ENCODE measurements at regions not wholly inside any gene's neighbourhood (a gene's known extent, or its start where the extent isn't known, plus 50 kb on each side); places are given as distances from the start of the nearest gene placed in this dataset.
"Not testable (repeated sequence)": the region's sequence is repeated elsewhere in the genome, so short reads cannot be mapped to it uniquely, and the experiment has no call there.

- Histone ChIP-seq H3K27ac (ENCODE audit: low read depth, low read length) (no peak overlapping the region), H2AFZ (ENCODE audit: low read depth, low read length) (no peak overlapping the region), H4K20me1 (ENCODE audit: insufficient read depth, low read length) (no peaks in the 10 kb centered on the region), H3K4me3 (ENCODE audit: insufficient read depth, low read depth, low read length) (no peak overlapping the region), H3K9me3 (ENCODE audit: insufficient read depth, low read depth, low read length) (no peaks in the 10 kb centered on the region), H3K4me2 (ENCODE audit: low read length) (no peak overlapping the region), H3K9ac (ENCODE audit: low read length) (no peak overlapping the region), H3K4me1 (ENCODE audit: insufficient read depth, low read length) (no peaks in the 10 kb centered on the region), H3K27me3 (ENCODE audit: insufficient read depth, low read length) (no peaks in the 10 kb centered on the region), H3K36me3 (ENCODE audit: insufficient read depth, low read length) (no peaks in the 10 kb centered on the region), H3K79me2 (ENCODE audit: insufficient read depth, low read length) (no peaks in the 10 kb centered on the region)
- H3K4me3 Mint-ChIP-seq (ENCODE audit: unreplicated experiment), result no peak overlapping the region
- TF ChIP-seq EZH2 (IDR thresholded peaks at IDR 0.05; ENCODE audit: insufficient read depth, low read length), result no peak
- TF ChIP-seq CTCF (IDR thresholded peaks at IDR 0.05; ENCODE audit: insufficient read depth, low read depth, low read length), result no peak
- no peak for DNase-seq (ENCODE audit: low read depth)
- H3K36me3 Mint-ChIP-seq (ENCODE audit: low read depth, unreplicated experiment), result no peaks in the 10 kb centered on the region
- H3K9me3 Mint-ChIP-seq (ENCODE audit: unreplicated experiment), result no peaks in the 10 kb centered on the region
- H3K4me1 Mint-ChIP-seq (ENCODE audit: low read depth, unreplicated experiment), result peaks cover 6% of the 10 kb centered on the region
- no peak for FAIRE-seq
- no peak overlapping the region for H3K27ac Mint-ChIP-seq (ENCODE audit: unreplicated experiment)
- H3K27me3 Mint-ChIP-seq (ENCODE audit: low read depth, unreplicated experiment), result no peaks in the 10 kb centered on the region
Observed at GRCh38 chr9:15369871-15370270, 52.8 kb upstream of the SNAPC3 start.

GRCh38 chr9:15369238-15369637 is 53.4 kb upstream of the SNAPC3 start:
- DNase-seq (ENCODE audit: low read depth) (no peak), FAIRE-seq (no peak)
- no peak overlapping the region for H2AFZ ChIP-seq (ENCODE audit: low read depth, low read length)
- no peak overlapping the region for H3K27ac Mint-ChIP-seq (ENCODE audit: unreplicated experiment)
- no peaks in the 10 kb centered on the region for H3K9me3 ChIP-seq (ENCODE audit: insufficient read depth, low read depth, low read length)
- H4K20me1 ChIP-seq (ENCODE audit: insufficient read depth, low read length), result no peaks in the 10 kb centered on the region
- no peaks in the 10 kb centered on the region for H3K9me3 Mint-ChIP-seq (ENCODE audit: unreplicated experiment)
- H3K4me1 ChIP-seq (ENCODE audit: insufficient read depth, low read length), result no peaks in the 10 kb centered on the region
- no peaks in the 10 kb centered on the region for H3K27me3 ChIP-seq (ENCODE audit: insufficient read depth, low read length)
- H3K79me2 ChIP-seq (ENCODE audit: insufficient read depth, low read length), result no peaks in the 10 kb centered on the region
- H3K4me2 ChIP-seq (ENCODE audit: low read length), result no peak overlapping the region
- no peaks in the 10 kb centered on the region for H3K27me3 Mint-ChIP-seq (ENCODE audit: low read depth, unreplicated experiment)
- peaks cover 5% of the 10 kb centered on the region for H3K4me1 Mint-ChIP-seq (ENCODE audit: low read depth, unreplicated experiment)
- H3K36me3 ChIP-seq (ENCODE audit: insufficient read depth, low read length), result no peaks in the 10 kb centered on the region
- TF ChIP-seq EZH2 (IDR thresholded peaks at IDR 0.05; ENCODE audit: insufficient read depth, low read length) (no peak), CTCF (IDR thresholded peaks at IDR 0.05; ENCODE audit: insufficient read depth, low read depth, low read length) (no peak)
- no peak overlapping the region for H3K27ac ChIP-seq (ENCODE audit: low read depth, low read length)
- no peaks in the 10 kb centered on the region for H3K36me3 Mint-ChIP-seq (ENCODE audit: low read depth, unreplicated experiment)
- no peak overlapping the region for H3K4me3 ChIP-seq (ENCODE audit: insufficient read depth, low read depth, low read length)
- H3K4me3 Mint-ChIP-seq (ENCODE audit: unreplicated experiment), result no peak overlapping the region
- no peak overlapping the region for H3K9ac ChIP-seq (ENCODE audit: low read length)

- not testable (repeated sequence) for H3K27ac ChIP-seq (ENCODE audit: low read depth, low read length); H3K4me3 ChIP-seq (ENCODE audit: insufficient read depth, low read depth, low read length); H3K36me3 Mint-ChIP-seq (ENCODE audit: low read depth, unreplicated experiment); DNase-seq (ENCODE audit: low read depth); H4K20me1 ChIP-seq (ENCODE audit: insufficient read depth, low read length); H3K9me3 ChIP-seq (ENCODE audit: insufficient read depth, low read depth, low read length); H3K4me1 ChIP-seq (ENCODE audit: insufficient read depth, low read length); H3K36me3 ChIP-seq (ENCODE audit: insufficient read depth, low read length); H3K79me2 ChIP-seq (ENCODE audit: insufficient read depth, low read length); H3K27ac Mint-ChIP-seq (ENCODE audit: unreplicated experiment); H3K4me2 ChIP-seq (ENCODE audit: low read length); FAIRE-seq; H3K27me3 ChIP-seq (ENCODE audit: insufficient read depth, low read length); H3K27me3 Mint-ChIP-seq (ENCODE audit: low read depth, unreplicated experiment); H3K4me3 Mint-ChIP-seq (ENCODE audit: unreplicated experiment); H3K9me3 Mint-ChIP-seq (ENCODE audit: unreplicated experiment); H3K9ac ChIP-seq (ENCODE audit: low read length); H3K4me1 Mint-ChIP-seq (ENCODE audit: low read depth, unreplicated experiment); H2AFZ ChIP-seq (ENCODE audit: low read depth, low read length)
Observed at GRCh38 chr9:15364975-15365553, 57.6 kb upstream of the SNAPC3 start.
